ENCODE measurements at regions not wholly inside any gene's neighbourhood (a gene's known extent, or its start where the extent isn't known, plus 50 kb on each side); places are given as distances from the start of the nearest gene placed in this dataset.

DNA sequence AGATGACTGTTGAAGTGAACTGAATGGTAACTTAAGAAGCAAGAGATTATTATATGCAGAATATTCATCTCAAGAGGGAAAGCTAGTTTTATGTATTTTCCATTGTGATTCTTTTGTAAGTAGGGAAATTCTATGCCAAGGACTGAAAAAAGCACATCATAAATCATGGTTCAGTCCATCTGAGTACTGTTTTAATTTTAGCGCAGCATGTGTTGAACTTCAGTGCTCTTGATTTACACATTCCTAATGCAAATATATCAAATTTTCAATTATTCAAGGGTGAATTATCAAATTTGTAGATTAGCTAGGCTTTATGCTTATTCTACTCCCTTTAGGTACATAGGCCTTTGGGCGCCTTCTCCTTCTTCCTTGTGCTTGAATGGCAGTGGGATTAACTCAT lies 50.3 kb upstream of the TCF12 start:
- DNase-seq: no peak

DNA sequence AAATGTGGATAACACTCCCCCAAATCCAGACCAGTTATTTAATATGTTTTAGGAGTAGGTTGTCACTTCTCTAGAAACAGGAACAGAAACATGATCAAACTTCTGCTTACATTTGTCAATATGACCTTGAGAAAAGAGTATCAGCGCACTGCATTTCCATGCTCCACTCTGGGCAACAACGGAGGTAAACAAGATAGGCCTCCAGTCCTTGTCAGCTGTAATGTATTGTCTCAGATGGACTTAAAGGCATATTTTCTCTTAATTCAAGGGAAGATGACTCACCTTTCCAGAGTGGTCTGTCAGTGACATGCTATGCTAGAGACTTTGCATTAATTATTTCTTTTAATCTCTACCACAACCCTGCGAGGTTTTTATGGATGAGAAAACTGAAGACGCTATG lies 51.6 kb upstream of the TCF12 start:
- no peak for DNase-seq

DNA sequence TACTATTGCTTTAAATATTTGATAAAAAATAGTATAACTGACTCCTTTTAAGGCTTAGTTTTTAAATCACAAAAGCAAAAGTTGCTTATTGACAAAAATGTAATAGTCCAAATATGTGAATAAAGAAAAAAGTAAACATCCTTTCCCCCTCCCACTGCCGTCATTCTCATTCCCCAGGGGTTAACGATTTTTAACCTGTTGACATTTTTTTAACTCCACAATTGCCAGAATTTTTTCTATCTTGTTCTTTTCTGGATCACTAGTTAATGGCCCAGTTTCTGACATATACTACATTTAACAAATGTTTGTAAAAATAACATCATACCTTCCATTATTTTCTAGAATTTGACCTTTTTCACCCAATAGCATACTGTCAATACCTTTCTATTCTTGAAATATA lies 60.6 kb upstream of the TCF12 start:
- no peak for DNase-seq

DNA sequence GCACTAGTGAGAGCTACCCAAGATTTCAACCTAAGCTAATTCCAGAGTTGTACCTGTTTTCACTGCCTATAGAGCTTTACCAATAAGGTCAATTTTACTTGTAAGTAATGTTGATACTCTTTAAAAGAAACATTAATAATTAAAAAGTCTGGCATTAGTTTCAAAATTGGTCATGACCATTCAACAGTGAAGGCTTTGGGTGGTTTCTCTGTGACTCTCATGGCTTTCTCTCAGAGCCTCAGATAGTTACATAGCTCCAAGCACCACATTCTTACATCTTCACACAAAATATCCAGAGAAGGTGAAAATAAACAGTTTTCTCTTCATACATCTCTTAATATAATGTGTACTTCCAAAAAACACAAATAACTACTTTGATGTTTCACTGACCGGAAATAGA lies 61.5 kb upstream of the TCF12 start:
- no peak for DNase-seq

DNA sequence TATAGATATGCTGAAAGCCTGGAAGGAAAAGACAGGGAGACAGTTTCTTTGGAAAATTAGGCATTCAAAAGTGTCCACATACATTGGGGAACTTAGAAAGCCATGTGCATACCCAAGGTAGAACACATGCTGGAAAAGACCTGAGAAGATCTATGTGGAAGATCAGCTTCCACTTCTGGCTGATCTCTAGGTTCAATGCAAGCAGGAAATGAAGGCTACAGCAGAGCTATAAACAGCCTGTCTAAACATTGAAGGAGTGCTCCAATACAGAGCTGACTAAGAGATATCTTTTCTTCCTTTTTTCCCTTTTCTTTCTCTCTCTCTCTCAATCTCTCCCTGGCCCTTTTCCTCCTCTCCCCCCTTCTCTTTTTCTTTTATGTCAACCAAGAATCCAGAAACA lies 73.6 kb upstream of the TCF12 start:
- DNase-seq: no peak

DNA sequence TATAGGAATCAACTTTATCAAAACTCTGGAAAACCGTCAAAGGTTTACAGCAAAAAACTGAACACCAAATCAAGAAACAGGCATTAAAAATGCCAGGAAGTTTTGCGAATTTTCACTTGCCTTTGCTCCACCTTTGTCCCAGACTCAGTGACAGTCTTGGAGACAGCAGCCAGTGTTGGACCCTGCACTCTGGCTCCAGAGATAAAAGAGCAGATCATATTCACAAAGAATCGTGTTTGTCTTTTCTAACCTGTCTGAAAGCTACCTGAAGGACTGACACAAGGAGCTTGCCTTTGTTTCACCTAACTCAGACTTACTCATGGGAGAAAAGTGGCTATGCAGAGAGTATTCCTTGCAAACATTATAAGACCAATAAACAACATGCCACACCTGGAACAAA lies 74.0 kb upstream of the TCF12 start:
- no peak for DNase-seq

DNA sequence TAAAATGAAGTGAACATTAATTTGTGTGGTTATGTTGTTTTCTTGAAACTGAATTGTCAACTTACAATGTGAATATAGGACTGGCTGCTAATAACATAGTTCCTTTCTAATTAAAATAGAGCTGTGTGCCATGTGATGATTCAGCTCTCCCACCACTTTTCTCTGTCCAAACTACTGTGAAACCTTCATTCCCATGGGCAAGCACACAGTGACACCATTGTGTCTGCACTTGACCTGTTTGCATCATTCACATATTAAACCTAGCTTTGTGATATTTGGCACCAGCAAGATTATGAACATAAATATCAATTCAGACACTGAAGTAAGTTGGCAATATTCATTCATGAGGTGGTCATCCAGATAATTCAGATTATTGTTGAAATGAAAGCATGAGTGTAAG lies 78.8 kb upstream of the TCF12 start:
- DNase-seq: no peak

DNA sequence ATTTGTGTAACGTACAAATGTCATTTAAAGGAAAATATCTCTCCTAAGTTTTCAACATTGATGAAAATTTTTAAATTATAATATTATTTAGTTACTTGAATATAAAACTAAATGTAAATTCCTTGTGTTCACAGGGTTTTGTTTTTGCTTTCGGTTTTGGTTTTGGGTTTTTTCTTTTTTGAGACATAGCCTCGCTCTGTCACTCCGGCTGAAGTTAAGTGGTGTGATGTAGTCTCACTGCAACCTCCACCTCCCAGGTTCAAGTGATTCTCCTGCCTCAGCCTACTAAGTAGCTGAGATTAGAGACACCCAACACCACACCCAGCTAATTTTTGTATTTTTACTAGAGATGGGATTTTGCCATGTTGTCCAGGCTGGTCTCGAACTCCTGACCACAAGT lies 79.3 kb upstream of the TCF12 start:
- DNase-seq: no peak

DNA sequence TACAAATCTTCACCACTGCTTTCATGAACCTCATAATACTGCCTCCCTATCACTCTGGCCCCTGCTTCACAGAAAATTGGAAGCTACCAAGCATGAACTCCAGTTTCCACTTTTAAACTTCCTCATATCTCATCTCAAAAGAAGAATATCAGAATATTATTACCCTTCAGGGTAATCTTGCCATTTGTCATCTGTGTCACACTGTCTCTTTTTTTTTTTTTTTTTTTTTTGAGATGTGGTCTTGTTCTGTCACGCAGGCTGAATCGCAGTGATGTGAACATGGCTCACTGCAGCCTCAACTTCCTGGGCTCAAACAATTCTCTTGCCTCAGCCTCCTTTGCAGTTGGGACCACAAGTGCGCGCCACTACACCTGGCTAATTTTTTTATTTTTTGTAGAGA lies 80.4 kb upstream of the TCF12 start:
- no peak for DNase-seq

DNA sequence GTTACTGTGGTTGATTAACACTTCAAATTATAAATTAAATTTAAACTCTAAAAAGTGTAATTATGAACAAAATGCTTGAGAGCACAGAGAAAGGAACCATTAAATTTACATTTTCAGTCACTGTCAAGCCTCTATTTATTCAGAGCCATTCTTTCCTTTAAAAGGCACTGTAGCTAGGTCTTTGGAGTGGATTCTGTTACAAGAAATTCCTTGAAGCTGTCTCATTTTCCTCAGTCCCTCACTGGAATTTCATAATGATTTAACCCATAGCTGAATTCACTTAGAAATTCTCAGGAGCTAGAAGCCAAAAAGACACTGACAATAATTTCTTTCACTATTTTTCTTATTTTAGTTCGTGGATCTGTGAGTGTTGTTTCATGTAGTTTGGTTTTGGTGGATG lies 81.2 kb upstream of the TCF12 start:
- no peak for DNase-seq

DNA sequence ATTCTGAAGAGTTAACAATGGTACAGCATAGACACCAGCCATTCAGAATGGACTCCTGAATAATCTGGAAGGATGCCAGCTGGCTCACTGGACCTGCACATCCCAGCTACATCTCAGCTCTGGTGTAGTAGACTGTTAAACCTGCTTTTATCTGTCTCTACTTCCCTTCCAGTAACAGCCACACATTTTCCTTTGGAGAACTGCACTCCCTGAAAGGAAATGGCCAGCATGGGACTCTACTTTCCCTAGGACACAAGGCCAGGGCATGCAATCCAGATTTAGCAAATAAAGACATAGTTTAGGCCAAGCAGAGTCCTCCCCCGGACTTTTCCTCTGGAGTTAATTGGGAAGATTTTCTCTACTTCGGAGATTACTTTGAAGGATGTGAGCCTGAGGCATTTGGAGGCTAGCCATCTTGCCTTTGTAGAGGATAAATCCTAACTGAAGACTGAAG lies 82.7 kb upstream of the TCF12 start:
- DNase-seq: no peak

DNA sequence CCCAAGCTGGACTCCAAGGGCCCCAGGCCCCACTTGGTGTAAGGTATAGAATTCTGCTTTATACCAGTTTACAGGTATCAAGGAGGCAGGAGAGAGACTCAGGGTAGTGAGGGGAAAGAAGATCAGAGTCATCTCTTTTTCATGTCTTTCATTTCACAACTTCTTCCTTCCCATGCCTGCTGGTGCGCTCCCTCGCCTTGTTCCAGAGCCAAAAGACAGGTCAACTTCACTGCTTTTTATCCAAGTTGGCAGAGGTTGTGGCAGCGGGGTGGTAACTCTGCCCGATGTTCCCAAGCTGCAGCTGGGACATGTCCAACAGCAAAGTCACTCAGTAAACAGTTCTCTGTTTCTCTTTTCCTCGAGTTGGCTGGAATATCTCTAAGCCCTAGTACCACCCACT lies 86.3 kb upstream of the TCF12 start:
- DNase-seq: no peak

DNA sequence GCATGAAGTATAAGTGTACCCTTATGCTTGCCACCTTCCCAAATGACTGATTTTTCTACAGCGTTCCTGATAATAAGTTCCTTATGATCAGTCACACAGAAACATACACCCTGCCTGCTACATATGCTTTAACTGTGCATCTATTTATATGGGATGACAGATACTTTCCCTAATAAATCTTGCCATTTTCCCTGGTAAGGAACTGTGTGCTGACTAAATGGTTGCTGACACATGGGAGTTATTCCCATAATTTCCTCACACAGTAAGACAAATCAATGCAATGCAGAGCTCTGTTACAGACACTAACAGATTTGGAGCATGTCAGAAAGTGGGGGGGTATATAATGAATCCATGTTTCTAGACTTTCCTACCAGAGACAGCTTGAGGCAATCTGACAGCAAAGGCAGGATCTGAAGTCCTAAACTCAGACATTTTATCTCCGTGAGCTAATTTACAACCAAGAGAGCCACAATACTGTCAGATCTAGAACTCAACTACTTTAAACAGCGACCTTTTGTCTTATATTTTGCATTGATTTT lies 86.9 kb upstream of the TCF12 start:
- DNase-seq: no peak

DNA sequence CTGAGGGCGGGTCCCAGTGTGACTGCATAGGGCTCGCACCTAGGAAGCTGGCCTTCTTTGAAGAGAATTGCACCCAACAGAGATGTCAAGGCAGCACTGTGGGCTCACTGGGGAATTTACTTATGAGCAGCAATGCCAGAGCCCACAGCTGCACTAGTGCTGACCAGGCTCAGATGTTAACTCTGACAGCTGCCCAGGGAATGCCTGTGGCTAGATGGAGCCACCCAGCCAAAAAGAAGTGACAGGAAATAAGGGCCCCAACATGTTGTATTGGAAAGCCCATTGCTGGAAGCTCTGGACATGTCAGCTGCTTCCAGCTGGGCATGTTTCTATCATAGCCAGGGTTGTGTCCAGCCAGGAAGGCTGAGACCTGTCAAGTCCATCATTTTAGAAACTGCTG lies 90.9 kb upstream of the ZNF280D start:
- DNase-seq: no peak

DNA sequence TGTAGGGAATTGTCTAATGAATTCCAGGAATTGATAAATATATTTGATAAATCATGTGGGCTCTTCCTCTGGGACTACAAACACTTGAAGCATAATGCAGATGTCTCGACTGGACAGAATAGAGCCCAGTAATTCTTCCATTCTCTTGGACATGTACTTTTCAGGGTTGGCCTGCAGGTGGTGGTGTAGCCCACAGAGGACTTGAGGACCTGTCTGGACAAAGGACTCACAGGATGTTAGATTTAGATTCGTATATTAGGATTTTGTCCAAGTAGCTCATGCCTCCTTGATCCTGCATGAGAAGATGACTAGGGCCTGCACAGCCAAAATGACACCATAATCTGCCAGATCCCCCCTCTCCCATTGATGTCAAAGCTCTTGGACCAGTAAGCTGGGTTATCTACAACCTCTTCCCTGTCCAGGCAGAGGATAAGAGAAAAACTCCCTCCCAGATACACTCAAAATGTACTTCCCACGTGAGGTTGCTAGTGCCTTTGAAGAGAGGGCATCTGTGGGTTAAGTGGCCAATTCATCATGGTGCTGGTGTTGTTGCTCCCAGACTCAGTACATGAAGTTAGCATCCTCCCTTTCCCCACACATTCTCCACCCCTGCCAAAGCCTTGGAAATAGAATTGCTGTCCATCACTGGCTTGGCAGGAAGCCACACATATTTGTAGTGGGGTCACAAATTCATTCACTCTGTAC lies 88.6 kb upstream of the ZNF280D start:
- peak; percentile 7 for DNase-seq

DNA sequence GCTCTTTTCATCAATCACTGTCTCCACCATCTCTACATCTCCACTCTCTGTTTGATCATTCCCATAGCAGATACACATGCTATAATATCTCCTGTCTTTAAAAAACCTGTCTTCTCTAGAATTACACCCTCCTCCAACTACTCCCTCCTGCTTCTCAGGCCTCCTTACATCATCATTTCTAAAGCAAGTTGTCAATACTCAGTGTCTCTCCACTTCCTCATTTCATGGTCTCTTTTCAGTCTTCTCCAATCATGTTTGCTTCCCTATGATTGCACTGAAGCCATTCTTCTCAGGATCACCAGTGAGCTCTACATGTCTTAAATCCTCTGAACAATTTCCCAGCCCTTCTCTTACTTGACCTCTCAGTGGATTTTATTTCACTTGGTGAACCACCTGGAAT lies 87.0 kb upstream of the ZNF280D start:
- no peak for DNase-seq

DNA sequence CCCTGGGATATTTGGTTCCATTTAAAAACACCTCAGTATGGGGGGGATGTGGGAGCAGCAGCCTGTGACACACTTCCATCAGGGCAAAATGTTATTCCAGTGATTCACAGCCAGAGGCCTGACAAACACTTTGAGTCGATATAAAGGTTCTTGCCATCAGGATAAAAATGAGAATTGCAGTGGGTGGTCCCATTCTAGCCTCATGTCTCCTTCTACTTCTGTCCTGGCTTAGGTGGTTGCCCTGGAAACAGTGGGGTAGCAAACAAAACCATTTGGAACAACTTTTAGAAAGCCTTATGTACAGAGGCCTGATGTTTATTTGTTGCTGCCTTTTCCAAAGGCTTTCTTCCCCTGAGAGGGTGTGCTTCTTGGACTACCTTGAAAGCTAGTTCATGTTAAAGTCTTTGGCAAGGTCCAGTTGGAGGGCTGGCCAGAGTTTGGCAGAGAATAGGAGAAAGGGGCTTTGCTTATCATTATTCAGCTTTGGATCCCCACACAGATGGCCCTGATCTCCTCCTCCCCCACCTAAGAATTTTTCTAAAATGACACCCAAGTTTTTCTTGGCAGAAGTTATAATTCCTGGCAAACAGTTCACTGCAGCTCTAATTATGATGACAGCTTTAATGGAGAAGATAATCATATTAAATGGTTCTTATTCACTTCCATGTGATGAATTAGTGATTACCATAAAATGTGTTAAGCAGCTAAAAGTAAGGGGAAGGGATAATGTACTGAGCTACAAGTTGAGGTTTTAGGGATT lies 84.2 kb upstream of the ZNF280D start:
- DNase-seq: no peak

DNA sequence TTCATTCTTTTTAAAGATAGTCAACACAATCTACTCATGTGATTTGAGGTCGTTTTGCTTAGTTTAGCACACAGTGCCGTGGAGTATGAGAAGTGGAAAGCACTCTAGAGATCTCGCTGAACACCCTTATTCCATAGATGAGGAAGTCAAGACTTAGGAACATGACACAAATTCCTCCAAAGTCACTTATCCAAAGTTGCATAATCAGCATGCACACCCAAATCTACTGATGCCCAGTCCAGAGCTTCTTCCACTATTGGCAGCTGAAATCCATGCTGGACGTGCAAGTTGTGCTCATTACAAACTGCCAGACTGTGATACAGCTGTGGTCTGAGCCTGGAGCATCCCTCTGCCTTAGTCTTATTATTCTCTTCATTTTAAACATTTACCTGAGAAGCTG lies 83.5 kb upstream of the ZNF280D start:
- no peak for DNase-seq

DNA sequence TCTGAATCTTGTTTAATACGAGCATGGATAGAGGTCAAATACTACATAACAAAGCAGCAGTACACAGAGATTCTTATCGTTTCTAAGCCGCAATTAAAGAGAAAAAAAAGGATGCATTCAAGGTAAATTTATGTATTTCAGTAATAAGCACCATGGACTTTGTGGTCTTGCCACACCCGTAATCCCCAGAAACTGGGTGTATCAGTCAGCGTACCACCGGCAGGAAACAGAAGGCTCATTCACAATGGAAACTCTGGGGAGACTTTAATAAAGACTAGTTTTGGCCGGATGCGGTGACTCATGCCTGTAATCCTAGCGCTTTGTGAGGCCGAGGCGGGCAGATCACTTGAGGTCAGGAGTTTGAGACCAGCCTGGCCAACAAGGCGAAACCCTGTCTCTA lies 81.9 kb upstream of the ZNF280D start:
- no peak for DNase-seq

DNA sequence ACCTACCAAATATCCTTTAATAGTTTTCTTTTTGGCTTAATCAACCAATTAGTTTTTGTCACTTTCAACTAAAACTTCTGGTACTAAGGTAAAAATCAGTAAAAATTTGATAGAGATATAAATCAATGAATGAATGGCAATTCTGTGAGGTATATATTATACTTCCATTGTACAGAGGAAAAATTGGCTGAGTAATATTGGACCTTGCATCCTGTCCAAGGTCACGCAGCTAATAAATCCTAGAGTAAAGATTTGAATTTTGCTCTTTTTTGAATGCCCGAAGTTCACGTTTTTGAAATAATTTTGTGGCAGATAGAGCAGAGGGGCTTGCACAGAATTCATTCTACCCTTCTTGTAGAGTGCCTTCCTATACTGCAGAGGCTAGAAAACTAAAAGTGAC lies 81.1 kb upstream of the ZNF280D start:
- no peak for DNase-seq

DNA sequence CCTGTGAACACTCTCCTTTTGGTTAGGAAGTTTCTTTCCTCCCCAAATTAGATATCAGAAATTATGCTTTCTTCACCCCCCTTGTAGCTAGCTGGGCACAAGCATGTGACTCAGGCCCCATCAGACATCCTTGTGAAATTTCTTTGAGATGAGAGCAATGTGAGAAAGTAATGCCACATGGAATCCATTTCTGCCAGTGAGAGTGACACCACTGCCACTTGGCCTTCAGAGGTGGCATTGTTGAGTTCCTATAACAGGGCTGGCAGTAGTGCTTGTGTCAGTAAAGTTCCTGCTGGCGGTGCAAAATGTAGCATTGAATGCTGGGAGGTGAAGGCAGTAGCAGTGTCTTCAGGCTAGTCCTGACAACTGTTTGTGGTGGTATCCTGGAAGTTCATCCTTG lies 80.7 kb upstream of the ZNF280D start:
- DNase-seq: no peak

DNA sequence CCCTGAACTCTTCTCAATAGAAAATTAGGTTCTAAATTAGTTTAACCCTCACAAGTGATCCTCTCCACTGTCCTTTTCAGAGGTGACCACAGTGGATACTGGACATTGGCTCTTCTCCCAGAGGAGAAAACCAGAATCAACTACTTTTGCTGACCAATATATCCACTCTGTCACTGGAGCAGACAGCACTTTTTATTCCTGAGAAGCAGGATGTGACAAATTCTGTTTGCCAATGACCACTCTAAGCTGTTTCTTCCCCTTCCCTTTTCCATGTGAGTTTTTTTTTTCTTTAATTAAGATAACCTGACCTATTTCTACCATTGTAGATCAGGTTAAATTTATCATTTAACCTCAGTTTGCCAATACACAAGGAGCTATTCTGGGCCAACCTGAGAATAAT lies 79.7 kb upstream of the ZNF280D start:
- DNase-seq: no peak

DNA sequence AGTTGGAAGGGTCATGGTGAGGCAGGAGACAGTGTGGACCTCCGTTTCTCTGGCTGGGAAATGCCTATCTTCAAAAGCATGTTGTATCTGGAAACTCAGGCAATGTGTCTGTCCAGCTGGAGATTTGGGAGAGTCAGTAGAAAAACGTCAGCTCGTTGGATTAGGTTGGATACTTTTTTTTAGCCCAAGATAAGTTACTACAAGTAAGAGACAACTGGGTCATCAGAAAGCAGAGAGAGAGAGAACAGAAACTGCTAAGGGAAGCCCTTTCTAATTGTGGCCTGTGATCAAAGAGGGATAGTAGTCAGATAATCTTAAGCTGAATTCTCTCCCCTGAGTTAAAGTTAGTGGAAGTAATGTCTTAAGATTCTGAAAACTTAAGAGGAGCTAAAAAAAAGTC lies 78.9 kb upstream of the ZNF280D start:
- no peak for DNase-seq

DNA sequence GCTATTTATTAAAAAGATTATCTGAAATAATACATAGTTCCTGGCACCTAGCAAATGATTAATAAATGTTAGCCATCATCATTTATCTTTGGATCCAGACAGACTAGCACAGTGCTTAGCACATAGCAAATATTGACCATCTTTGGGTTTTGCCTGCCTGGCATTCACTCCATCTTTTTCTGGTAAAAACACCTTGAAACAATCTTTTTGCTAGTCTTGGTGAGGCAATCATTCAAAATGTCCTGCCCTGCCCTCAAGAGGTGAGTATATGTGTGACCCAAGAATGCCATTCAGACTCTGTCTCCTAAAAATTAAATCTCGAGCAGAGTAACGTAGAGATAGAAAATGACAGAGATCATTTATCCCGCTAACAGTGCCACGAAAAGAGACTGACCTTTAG lies 78.3 kb upstream of the ZNF280D start:
- no peak for DNase-seq

DNA sequence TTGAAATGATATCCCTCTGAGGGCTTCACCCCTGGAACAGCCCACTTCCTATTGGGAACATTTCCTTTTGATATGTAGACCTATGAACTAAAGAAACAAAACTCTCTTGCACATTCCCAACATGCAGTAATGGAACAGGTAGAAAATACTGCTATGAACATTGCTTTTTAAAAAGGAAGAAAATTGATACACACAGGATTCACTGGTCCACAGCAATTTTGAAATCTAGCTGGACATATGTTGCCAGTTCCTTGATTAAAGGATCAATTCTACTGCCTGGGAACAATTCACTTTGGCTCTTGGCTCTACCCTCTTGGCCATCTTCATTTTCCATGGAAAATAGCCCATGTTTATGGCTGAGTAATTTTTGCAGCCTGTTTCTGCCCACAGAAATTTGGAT lies 74.9 kb upstream of the ZNF280D start:
- DNase-seq: no peak

All from NCI-H2029 treated with DMSO at 0.1 percent for 48 hours (cell line).